Omental fat pad (tissue), 3 donors: ENCODE measurements at regions not wholly inside any gene's neighbourhood (a gene's known extent, or its start where the extent isn't known, plus 50 kb on each side); places are given as distances from the start of the nearest gene placed in this dataset.
"Not testable (repeated sequence)": the region's sequence is repeated elsewhere in the genome, so short reads cannot be mapped to it uniquely, and the experiment has no call there.

Experiments
- ATAC-seq: fragments of 150-250 bp; one replicate; pipeline ENCODE4 v1.9.1; 2016; ENCODE audit warnings: mild to moderate bottlenecking, moderate library complexity; ENCODE audit not compliant: low FRiP score
- DNase-seq: peaks from one replicate; pipeline ENCODE4 v3.0.0-alpha.2; 2019; ENCODE audit warnings: low spot score
- CTCF ChIP-seq, 3 donors: fragments of 450-650 bp; IDR thresholded peaks; one replicate each; pipeline ENCODE4 v1.5.1; 2016 to 2017; ENCODE audit warnings: antibody characterized with exemption in 3 of 3, mild to moderate bottlenecking in 3 of 3, moderate library complexity in 2 of 3

GRCh38 chr12:96112733-96113132, 77.3 kb upstream of the LTA4H start:
- DNase-seq: no peak

GRCh38 chr12:96117460-96117859, 76.7 kb upstream of the ELK3 start:
- ATAC-seq: no peak
- DNase-seq: no peak
- no peak for TF ChIP-seq CTCF (IDR thresholded peaks at IDR 0.05)

More at GRCh38 chr12:96112733-96113132, 77.3 kb upstream of the LTA4H start:
- no peak for ATAC-seq
- TF ChIP-seq CTCF (IDR thresholded peaks at IDR 0.05): no peak

GRCh38 chr12:96120359-96121100, 73.6 kb upstream of the ELK3 start:
- TF ChIP-seq CTCF (IDR thresholded peaks at IDR 0.05): no peak
- DNase-seq (no peak), ATAC-seq (no peak)

- no peak for DNase-seq
- no peak for TF ChIP-seq CTCF (IDR thresholded peaks at IDR 0.05)
- ATAC-seq: no peak
Measured at GRCh38 chr12:96121271-96121711, 72.9 kb upstream of the ELK3 start.

GRCh38 chr12:96128292-96128691, 65.9 kb upstream of the ELK3 start:
- ATAC-seq, DNase-seq: not testable (repeated sequence)

- DNase-seq: no peak
- no peak for TF ChIP-seq CTCF (IDR thresholded peaks at IDR 0.05)
- no peak for ATAC-seq
Measured at GRCh38 chr12:96130396-96131059, 63.6 kb upstream of the ELK3 start.

- TF ChIP-seq CTCF (IDR thresholded peaks at IDR 0.05): no peak
- no peak for ATAC-seq
- DNase-seq: no peak
Measured at GRCh38 chr12:96131230-96131788, 62.9 kb upstream of the ELK3 start.
